ENCODE measurements at regions not wholly inside any gene's neighbourhood (a gene's known extent, or its start where the extent isn't known, plus 50 kb on each side); places are given as distances from the start of the nearest gene placed in this dataset.
A peak's percentile ranks its signal among the peaks of the same experiment; 100 is the strongest.

- FAIRE-seq: no peak
- no peak for DNase-seq (ENCODE audit: insufficient read length, low spot score)
Measured at GRCh38 chr6:15960740-15961634, 167.9 kb upstream of the MYLIP start.

GRCh38 chr6:15957655-15958169, 171.2 kb upstream of the MYLIP start:
- no peak for FAIRE-seq
- no peak for DNase-seq (ENCODE audit: insufficient read length, low spot score)

DNA sequence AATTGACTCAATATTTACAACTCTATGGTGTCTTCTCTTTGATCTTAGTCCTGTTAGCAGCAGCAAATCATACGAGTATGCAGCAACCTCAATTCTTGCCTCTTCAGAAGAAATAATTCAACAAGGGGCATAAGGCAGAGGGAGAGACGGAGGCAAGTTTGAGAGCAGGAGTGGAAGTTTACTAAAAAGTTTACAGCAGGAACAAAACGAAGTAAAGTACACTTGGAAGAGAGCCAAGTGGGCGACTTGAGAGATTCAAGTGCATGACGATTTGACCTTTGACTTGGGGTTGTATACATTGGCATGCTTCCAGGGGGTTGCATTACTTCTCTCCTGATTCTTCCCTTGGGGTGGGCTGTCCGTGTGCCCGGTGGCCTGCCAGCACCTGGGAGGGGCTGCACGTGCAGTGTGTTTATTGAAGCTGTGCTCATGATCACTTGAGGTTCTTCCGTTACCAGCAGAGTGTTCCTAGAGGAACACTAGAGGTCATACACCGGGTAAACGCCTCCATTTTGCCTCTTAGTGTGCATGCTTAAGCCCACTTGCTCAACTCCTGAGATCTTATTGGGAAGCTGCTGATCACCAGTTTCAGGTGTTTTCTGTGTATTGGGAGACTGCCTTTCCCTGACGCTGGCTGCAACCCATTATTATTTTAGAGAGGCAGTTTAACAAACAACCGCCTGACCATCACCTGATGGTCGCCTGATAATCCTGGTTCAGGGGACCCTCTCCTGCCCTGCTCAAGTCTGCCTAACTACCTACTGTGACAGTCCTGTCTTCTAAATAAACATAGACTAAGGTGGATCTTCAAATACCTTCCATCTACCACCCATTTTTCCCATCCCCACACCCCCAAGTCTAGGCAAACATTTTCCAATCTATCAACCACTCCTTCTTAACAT, 172.4 kb upstream of the MYLIP start:
- DNase-seq (ENCODE audit: insufficient read length, low spot score): no peak
- no peak for FAIRE-seq

DNA sequence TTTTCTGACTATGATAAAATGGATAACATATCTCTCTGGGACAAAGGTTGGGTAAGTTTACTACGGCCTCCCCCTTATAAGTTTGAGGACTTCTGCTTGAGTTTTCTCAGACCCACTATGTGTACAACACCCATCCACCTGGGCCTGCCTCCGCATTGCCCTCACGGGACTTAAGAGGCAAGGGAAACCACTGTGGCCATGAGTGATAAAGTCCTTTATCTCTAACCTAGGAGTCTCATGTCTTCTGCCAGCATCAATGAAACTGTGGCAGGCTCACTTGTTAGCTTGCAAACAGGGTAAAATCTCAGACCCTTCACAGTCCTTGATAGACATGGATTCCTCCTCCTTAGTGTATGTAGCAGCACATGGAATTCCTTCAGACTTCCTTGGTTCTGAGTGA, 173.4 kb upstream of the MYLIP start:
- FAIRE-seq: no peak
- no peak for DNase-seq (ENCODE audit: insufficient read length, low spot score)

DNA sequence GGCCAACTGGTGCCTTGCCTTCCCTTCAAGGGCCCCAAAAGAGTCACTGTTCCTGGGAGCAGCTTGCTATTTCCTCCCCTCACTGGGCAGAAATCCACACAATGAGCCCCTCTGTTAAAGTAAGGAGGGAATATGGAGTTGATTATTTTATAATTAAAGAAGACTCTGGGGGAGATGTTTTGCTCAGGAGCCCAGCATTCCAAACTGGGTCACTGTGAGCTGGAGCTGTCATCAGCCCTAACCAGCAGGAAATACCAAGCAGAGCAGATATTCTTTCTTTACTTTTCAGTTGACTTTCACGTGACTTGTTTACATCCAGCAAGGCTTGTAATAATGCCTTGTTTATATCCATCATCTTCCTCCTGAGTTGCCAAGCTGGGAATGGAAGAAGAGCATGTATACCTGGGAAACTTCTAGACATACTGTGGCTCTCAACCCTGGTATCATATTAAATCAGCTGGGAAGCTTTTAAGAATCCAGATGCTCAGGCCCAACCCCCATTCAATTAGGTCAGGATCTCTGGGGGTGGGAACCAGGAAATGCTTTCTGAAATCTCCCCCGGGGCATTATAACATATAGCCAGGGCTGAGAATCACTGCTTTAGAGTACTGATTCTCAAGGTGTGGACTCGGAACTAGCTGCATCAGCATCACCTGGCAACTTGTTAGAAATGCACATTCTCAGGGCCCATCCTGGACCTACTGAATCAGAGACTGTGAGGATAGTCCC, 175.6 kb upstream of the MYLIP start:
- DNase-seq (ENCODE audit: insufficient read length, low spot score): no peak
- FAIRE-seq: no peak

DNA sequence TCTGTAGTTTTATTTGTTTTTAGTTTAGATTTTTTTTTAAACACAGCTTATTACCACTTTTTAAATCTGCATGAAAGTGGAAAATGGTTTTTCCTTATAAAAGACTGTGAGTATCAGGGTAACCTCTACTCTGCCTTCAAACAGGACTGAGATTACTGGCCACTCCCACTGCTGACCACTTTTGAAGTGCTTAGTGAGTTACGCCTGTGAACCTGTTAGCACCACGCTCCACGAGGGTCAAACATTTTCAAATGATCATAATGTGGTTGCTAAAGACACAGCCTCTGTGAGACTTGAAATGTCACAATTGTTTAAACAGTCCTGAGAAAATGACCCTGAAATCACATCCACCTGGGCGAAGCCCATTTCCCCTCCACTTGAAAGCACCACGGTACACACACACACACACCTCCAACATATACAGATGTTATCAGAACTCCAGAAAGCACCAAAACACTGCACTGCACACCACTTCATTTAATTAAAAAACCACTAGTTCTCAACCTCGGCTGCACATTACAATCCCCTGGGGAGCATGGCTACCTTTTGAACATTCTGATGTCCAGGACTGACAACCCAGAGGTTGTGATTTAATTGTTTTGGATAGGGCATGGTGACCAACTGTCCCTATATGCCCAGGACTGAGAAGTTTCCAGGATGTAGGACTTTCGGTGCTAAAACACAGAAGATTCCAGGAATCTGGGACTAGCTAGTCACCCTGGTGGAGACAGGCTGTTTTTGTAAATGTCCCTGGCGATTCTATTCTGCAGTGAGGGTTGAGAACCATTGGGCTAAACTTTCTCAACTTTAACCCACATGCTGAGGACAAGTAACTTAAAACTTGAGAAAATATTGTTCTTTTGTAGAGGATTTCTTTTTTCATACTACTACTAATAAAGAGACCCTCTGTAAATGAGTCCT, 176.4 kb upstream of the MYLIP start:
- DNase-seq (ENCODE audit: insufficient read length, low spot score) (no peak), FAIRE-seq (no peak)

GRCh38 chr6:15950962-15951569, 177.8 kb upstream of the MYLIP start:
- no peak for DNase-seq (ENCODE audit: insufficient read length, low spot score)
- FAIRE-seq: peak; percentile 31

DNA sequence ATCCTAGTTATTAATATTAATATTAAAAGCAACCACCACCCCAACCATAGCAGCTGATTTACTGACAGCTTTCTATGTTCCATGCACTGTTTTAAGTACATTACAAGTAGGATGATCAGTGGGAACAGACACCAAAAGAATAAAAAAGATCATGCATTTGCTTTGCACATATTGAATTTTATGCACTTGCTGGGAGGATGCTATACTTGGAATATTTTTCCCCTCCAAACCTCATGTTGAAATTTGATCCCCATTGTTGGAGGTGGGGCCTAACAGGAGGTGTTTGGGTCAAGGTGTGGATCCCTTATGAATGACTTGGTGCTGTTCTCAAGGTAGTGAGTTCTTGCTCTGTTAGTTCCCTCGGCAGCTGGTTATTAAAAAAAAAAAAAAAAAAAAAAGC, 178.9 kb upstream of the MYLIP start:
- FAIRE-seq (no peak), DNase-seq (ENCODE audit: insufficient read length, low spot score) (no peak)

GRCh38 chr6:15948930-15949900, 179.7 kb upstream of the MYLIP start:
- FAIRE-seq: no peak
- DNase-seq (ENCODE audit: insufficient read length, low spot score): no peak

- DNase-seq (ENCODE audit: insufficient read length, low spot score) (no peak), FAIRE-seq (no peak)
Measured at GRCh38 chr6:15947923-15948322, 181.0 kb upstream of the MYLIP start.

DNA sequence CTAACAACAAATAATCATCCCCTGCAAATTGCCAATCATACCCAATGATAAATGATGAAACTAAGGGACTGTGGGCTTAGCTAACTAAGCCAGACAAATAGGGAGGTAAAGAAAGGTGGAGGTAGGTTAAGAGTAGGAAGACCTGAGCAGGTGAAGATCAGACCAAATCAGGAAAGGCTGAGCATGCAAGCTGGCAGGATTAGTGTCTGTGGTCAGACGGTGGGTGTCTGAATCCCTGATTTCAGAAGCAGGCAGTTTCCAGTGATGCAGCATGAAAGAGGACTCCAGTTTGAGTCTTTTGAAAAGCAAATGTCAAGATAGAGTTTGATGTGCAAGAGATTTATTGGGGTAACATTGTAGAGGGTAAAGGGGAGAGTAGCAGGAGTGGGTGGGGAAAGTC, 181.4 kb upstream of the MYLIP start:
- FAIRE-seq: no peak

DNA sequence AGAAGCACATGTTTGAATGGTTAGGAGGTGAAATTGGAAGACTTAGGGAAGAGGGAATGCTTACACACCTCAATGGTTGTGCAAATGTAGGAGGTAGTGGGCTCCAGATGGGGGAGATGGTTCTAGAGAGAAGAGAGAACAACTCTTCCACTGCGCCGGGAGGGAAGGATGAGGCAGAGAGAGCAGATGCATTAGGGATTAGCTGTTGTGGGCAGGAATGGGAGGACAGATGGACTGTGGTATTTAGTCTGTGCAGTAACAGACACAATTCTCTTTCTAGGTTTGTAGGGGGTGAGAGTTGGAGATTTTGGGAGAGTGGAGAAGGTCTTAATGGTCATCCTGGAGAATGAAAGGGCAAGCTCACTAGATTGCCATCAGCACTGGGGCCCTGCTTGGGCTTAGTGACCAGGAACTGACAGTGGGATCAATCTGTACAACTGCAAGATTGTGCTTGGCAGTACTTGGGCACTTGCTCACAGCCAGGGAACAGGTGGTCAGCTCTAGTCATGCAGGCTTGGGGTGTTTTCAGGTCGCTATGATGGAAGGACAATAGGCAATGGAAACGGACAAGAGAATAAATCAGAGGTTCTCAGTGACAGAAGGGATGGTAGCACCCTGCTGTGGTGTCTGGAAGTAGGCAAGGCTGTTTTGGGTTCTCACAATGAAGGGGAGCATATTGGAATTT, 182.0 kb upstream of the MYLIP start:
- no peak for FAIRE-seq

More for the DNA sequence above, 181.4 kb upstream of the MYLIP start:
- DNase-seq (ENCODE audit: insufficient read length, low spot score): no peak

GRCh38 chr6:15945593-15946159, 183.2 kb upstream of the MYLIP start:
- no peak for FAIRE-seq
- DNase-seq (ENCODE audit: insufficient read length, low spot score): no peak

More for the DNA sequence above, 182.0 kb upstream of the MYLIP start:
- no peak for DNase-seq (ENCODE audit: insufficient read length, low spot score)

GRCh38 chr6:15943423-15943822, 185.5 kb upstream of the MYLIP start:
- DNase-seq (ENCODE audit: insufficient read length, low spot score): no peak
- no peak for FAIRE-seq

DNA sequence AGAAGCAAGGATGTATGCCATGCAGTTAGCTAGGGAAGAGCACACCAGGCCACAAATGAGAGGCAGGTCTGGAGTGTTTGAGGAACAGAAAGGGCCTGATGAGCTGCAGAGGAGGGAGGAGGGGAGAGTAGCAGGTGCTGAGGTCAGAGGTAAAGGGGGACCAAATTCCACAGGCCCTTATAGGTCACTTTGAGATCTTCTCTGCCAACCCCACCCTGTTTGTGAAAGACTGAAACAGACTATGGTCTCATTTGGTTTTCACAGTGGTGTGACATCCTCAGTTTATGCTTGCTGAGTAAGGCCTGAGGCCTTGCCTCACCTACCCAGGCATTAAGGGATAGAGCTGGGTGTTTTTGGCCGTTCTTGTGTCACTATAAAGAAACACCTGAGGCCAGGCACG, 187.7 kb upstream of the MYLIP start:
- peak; percentile 23 for FAIRE-seq
- DNase-seq (ENCODE audit: insufficient read length, low spot score): no peak

GRCh38 chr6:15938107-15938506, 190.8 kb upstream of the MYLIP start:
- DNase-seq (ENCODE audit: insufficient read length, low spot score) (no peak), FAIRE-seq (no peak)

DNA sequence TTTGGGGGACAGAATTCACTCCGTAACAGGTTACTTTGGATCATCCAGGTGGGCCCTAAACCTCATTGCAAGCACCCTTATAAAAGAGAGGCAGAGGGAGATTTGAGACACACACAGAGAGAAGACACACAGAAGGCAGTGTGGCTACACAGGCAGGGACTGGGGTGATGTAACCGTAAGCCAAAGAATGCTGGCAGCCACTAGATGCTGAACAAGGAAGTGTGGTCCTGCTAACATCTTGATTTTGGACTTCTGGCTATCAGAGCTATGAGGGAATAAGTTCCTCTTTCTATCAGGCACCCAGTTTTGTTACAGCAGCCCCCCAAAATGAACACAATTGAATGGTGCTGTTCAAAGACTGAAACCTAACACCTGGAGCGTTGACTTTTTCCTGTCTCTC, 191.3 kb upstream of the MYLIP start:
- FAIRE-seq (no peak), DNase-seq (ENCODE audit: insufficient read length, low spot score) (no peak)
